ENCODE measurements at regions not wholly inside any gene's neighbourhood (a gene's known extent, or its start where the extent isn't known, plus 50 kb on each side); places are given as distances from the start of the nearest gene placed in this dataset.
"Not testable (repeated sequence)": the region's sequence is repeated elsewhere in the genome, so short reads cannot be mapped to it uniquely, and the experiment has no call there.

DNA sequence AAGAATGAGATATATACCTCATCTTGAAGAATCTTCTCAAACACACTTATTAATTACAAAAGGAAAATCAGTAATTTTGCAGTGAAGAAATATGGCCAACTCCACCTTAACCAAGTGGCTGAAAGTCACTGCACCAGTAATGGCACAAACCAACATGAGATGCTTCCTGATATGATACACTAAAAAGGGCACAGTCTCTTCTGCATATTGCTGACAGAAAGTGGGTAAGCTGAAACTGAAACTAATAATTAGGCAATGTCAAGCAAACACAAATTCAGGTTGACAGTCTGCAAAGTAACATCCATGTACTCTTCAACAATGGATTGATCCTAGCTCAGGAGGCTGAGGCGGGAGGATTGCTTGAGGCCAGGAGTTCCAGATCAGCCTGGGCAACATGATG, 56.1 kb downstream of the ZNF22 start:
- TF ChIP-seq POLR2AphosphoS5 (IDR thresholded peaks at IDR 0.05; ENCODE audit: insufficient read depth in 1 of 2, low read depth in 1 of 2); POLR2A (IDR thresholded peaks at IDR 0.05): not testable (repeated sequence)

Data from vagina (tissue), 2 donors.